ENCODE measurements at regions not wholly inside any gene's neighbourhood (a gene's known extent, or its start where the extent isn't known, plus 50 kb on each side); places are given as distances from the start of the nearest gene placed in this dataset.

- H3K79me2 ChIP-seq (ENCODE audit: insufficient read depth, low read depth, low read length): no peaks in the 10 kb centered on the region
Observed at GRCh38 chr6:80696268-80696667, 589.8 kb downstream of the BCKDHB start.

GRCh38 chr6:80690551-80691131 lies 584.2 kb downstream of the BCKDHB start:
- H3K9me3 ChIP-seq (ENCODE audit: low read length): no peaks in the 10 kb centered on the region
- no peak overlapping the region for H3K27ac ChIP-seq (ENCODE audit: low read depth, low read length, poor library complexity, severe bottlenecking)
- POLR2A ChIA-PET: interaction anchor here (0.8 kb wide), 1 partner anchor 387 kb away, joined by 4 read pairs; no protein-coding TSS in a partner anchor
- H3K79me2 ChIP-seq (ENCODE audit: insufficient read depth, low read depth, low read length): no peaks in the 10 kb centered on the region
- DNase-seq (ENCODE audit: low spot score): no peak
- CTCF ChIA-PET (ENCODE audit: unreplicated experiment): interaction anchor here (0.5 kb wide), 1 partner anchor 973 kb away, joined by 3 read pairs; no protein-coding TSS in a partner anchor
- intact Hi-C loops (cut with micrococcal nuclease; ENCODE audit: unreplicated experiment): no loop called here
- TF ChIP-seq EZH2phosphoT487 (IDR thresholded peaks at IDR 0.05; ENCODE audit: borderline replicate concordance, low read depth, low read length) (no peak), CTCF (conservative IDR thresholded peaks at IDR 0.05; ENCODE audit: low read length) (no peak)
- no peaks in the 10 kb centered on the region for H4K20me1 ChIP-seq (ENCODE audit: insufficient read depth, low read length)
- no peaks in the 10 kb centered on the region for H3K36me3 ChIP-seq (ENCODE audit: insufficient read depth, low read length)
- H3K4me2 ChIP-seq (ENCODE audit: low read length): no peak overlapping the region
- H3K4me1 ChIP-seq (ENCODE audit: insufficient read depth, low read length, poor library complexity, severe bottlenecking): no peaks in the 10 kb centered on the region
- no peak overlapping the region for H2AFZ ChIP-seq (ENCODE audit: low read length)
- no TSS peak for BruUV-seq (replicated peaks)
- H3K4me3 ChIP-seq (ENCODE audit: low read depth, low read length, poor library complexity, severe bottlenecking): no peak overlapping the region
- H3K9me2 ChIP-seq (ENCODE audit: insufficient read depth, low read length): no peaks in the 10 kb centered on the region

More at GRCh38 chr6:80696268-80696667, 589.8 kb downstream of the BCKDHB start:
- Histone ChIP-seq H3K36me3 (ENCODE audit: insufficient read depth, low read length) (no peaks in the 10 kb centered on the region), H3K4me2 (ENCODE audit: low read length) (no peak overlapping the region), H4K20me1 (ENCODE audit: insufficient read depth, low read length) (no peaks in the 10 kb centered on the region), H3K9me3 (ENCODE audit: low read length) (no peaks in the 10 kb centered on the region), H3K4me1 (ENCODE audit: insufficient read depth, low read length, poor library complexity, severe bottlenecking) (no peaks in the 10 kb centered on the region), H3K4me3 (ENCODE audit: low read depth, low read length, poor library complexity, severe bottlenecking) (no peak overlapping the region), H3K27ac (ENCODE audit: low read depth, low read length, poor library complexity, severe bottlenecking) (no peak overlapping the region), H2AFZ (ENCODE audit: low read length) (no peak overlapping the region), H3K9me2 (ENCODE audit: insufficient read depth, low read length) (no peaks in the 10 kb centered on the region)
- no peak for TF ChIP-seq CTCF (conservative IDR thresholded peaks at IDR 0.05; ENCODE audit: low read length)
- no peak for TF ChIP-seq EZH2phosphoT487 (IDR thresholded peaks at IDR 0.05; ENCODE audit: borderline replicate concordance, low read depth, low read length)
- no TSS peak for BruUV-seq (replicated peaks)
- intact Hi-C loops (cut with micrococcal nuclease; ENCODE audit: unreplicated experiment): no loop called here
- no peak for DNase-seq (ENCODE audit: low spot score)
- ChIA-PET POLR2A (interaction anchor here (0.5 to 1.0 kb wide), 2 partner anchors 40 to 115 kb away, joined by 3 read pairs; no protein-coding TSS in a partner anchor), CTCF (ENCODE audit: unreplicated experiment) (no interaction called here)

- H3K4me2 ChIP-seq (ENCODE audit: low read length): no peak overlapping the region
- ChIA-PET CTCF (ENCODE audit: unreplicated experiment) (interaction anchor here (0.5 kb wide), 1 partner anchor 972 kb away, joined by 3 read pairs; no protein-coding TSS in a partner anchor), POLR2A (interaction anchor here (0.8 kb wide), 1 partner anchor 386 kb away, joined by 4 read pairs; no protein-coding TSS in a partner anchor)
- TF ChIP-seq EZH2phosphoT487 (IDR thresholded peaks at IDR 0.05; ENCODE audit: borderline replicate concordance, low read depth, low read length): no peak
- TF ChIP-seq CTCF (conservative IDR thresholded peaks at IDR 0.05; ENCODE audit: low read length): no peak
- no peak overlapping the region for H3K27ac ChIP-seq (ENCODE audit: low read depth, low read length, poor library complexity, severe bottlenecking)
- intact Hi-C loops (cut with micrococcal nuclease; ENCODE audit: unreplicated experiment): no loop called here
- H3K36me3 ChIP-seq (ENCODE audit: insufficient read depth, low read length): no peaks in the 10 kb centered on the region
- H3K9me3 ChIP-seq (ENCODE audit: low read length): no peaks in the 10 kb centered on the region
- BruUV-seq (replicated peaks): no TSS peak
- H3K9me2 ChIP-seq (ENCODE audit: insufficient read depth, low read length): no peaks in the 10 kb centered on the region
- no peaks in the 10 kb centered on the region for H3K4me1 ChIP-seq (ENCODE audit: insufficient read depth, low read length, poor library complexity, severe bottlenecking)
- no peaks in the 10 kb centered on the region for H4K20me1 ChIP-seq (ENCODE audit: insufficient read depth, low read length)
- H2AFZ ChIP-seq (ENCODE audit: low read length): no peak overlapping the region
- H3K79me2 ChIP-seq (ENCODE audit: insufficient read depth, low read depth, low read length): no peaks in the 10 kb centered on the region
- no peak overlapping the region for H3K4me3 ChIP-seq (ENCODE audit: low read depth, low read length, poor library complexity, severe bottlenecking)
- no peak for DNase-seq (ENCODE audit: low spot score)
Observed at GRCh38 chr6:80689716-80690395, 583.4 kb downstream of the BCKDHB start.
